Thymus (tissue), 11 donors: ENCODE measurements at regions not wholly inside any gene's neighbourhood (a gene's known extent, or its start where the extent isn't known, plus 50 kb on each side); places are given as distances from the start of the nearest gene placed in this dataset.

Source experiments
- DNase-seq, 9 donors: peaks; one replicate each; pipeline ENCODE4 v3.0.0-alpha.2; 2013; ENCODE audit warnings: low spot score in 9 of 9, low read depth in 6 of 9, missing footprints in 1 of 9
- H3K27ac ChIP-seq, 2 donors: one replicate each; pipeline ENCODE4 v1.5.1; 2013; ENCODE audit warnings: control low read depth in 1 of 2, low read depth in 1 of 2, low read length in 1 of 2, mild to moderate bottlenecking in 1 of 2, moderate library complexity in 1 of 2
- H3K27me3 ChIP-seq, 2 donors: one replicate each; pipeline ENCODE4 v1.5.1; 2013; ENCODE audit warnings: low read length in 1 of 2; ENCODE audit not compliant: control insufficient read depth in 2 of 2, insufficient read depth in 1 of 2
- H3K36me3 ChIP-seq, 2 donors: one replicate each; pipeline ENCODE4 v1.5.1; 2013; ENCODE audit warnings: low read length in 1 of 2, mild to moderate bottlenecking in 1 of 2, moderate library complexity in 1 of 2; ENCODE audit not compliant: control insufficient read depth in 2 of 2, insufficient read depth in 2 of 2
- H3K4me1 ChIP-seq, 2 donors: one replicate each; pipeline ENCODE4 v1.5.1; 2013; ENCODE audit warnings: low read length in 2 of 2; ENCODE audit not compliant: control insufficient read depth in 2 of 2, insufficient read depth in 2 of 2
- H3K4me3 ChIP-seq, 2 donors: one replicate each; pipeline ENCODE4 v1.5.1; 2013; ENCODE audit warnings: low read length in 2 of 2, control low read depth in 1 of 2, mild to moderate bottlenecking in 1 of 2
- H3K9me3 ChIP-seq, 2 donors: one replicate each; pipeline ENCODE4 v1.5.1; 2013; ENCODE audit warnings: low read length in 1 of 2, mild to moderate bottlenecking in 1 of 2; ENCODE audit not compliant: control insufficient read depth in 2 of 2, insufficient read depth in 1 of 2
- WGBS: extraction: QIAGEN DNeasy Blood & Tissue Kit; methylation state at CpG from one replicate; pipeline ENCODE4 v1.1.7; 2013; 5-methylcytosine and 5-hydroxymethylcytosine counted together
- donor health status: healthy.

GRCh38 chr2:176534798-176535466, 265.7 kb downstream of the MTX2 start:
- Histone ChIP-seq H3K36me3 (no peaks in the 10 kb centered on the region), H3K27ac (no peak overlapping the region), H3K4me1 (no peaks in the 10 kb centered on the region), H3K4me3 (no peak overlapping the region), H3K27me3 (no peaks in the 10 kb centered on the region), H3K9me3 (no peaks in the 10 kb centered on the region)
- no peak for DNase-seq
- WGBS, result 97% methylated on average over 9 of the region's 9 CpGs

- WGBS, result 75% methylated on average over 5 of the region's 5 CpGs
- Histone ChIP-seq H3K27ac (no peak overlapping the region), H3K4me3 (no peak overlapping the region), H3K27me3 (no peaks in the 10 kb centered on the region), H3K36me3 (no peaks in the 10 kb centered on the region), H3K4me1 (no peaks in the 10 kb centered on the region), H3K9me3 (no peaks in the 10 kb centered on the region)
- DNase-seq, result no peak
Observed at GRCh38 chr2:176535467-176536113, 266.3 kb downstream of the MTX2 start.

DNA sequence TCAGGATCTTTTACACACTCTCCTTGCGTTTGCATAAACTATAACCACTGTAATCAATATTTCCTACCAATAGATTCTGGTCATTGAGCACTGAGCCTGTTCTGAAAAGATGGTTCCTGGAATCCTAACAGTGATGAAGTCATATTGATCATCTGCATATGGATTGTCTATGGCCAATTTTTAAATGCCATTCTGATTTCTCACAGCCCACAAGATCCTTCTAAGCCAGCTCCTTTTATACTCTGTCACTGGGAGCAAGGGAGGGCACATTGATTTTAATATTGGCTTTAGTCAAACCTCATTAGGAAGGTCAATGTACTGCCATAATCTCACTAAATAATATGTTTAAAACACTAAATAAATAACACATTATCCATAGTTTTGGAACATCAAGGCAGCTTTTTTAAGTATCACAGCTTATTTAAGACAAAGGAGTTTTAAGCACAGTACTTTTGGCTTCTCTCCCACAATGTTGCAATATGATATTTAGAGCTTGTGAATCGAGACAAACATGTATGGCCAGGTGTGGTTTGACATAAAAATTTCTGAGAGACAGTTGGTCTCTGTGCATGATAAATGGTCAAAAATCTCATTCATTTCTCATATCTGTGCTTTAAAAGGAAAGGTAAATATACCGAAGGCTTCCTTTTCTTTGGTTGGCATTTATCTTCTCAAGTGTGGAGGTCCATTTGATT, 267.3 kb downstream of the MTX2 start:
- no peak overlapping the region for H3K4me3 ChIP-seq
- H3K36me3 ChIP-seq, result no peaks in the 10 kb centered on the region
- H3K27ac ChIP-seq, result no peak overlapping the region
- WGBS, result 89% methylated on average over 3 of the region's 3 CpGs
- no peaks in the 10 kb centered on the region for H3K27me3 ChIP-seq
- H3K9me3 ChIP-seq, result no peaks in the 10 kb centered on the region
- DNase-seq, result no peak
- H3K4me1 ChIP-seq, result no peaks in the 10 kb centered on the region

DNA sequence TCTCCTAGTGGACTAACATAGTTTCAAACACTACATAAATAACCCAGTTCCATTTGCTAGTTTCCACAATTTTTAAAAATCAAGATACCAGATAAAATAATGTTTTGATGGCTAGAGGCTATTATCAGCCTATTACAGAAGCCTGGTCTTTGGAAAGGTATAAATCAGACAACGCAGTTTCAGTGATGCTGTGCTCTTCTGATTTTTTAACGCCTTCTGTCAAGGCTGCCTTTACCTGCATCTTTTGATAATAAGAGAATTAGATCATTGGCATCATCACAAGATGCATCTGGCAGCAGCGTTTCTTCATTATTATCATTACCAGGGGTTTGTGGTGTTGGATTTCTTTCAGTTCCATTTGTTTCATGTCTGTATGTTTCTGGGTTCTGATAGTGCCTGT, 268.7 kb downstream of the MTX2 start:
- no peak for DNase-seq

GRCh38 chr2:176540995-176541394, 271.8 kb downstream of the MTX2 start:
- Histone ChIP-seq H3K9me3 (no peaks in the 10 kb centered on the region), H3K36me3 (no peaks in the 10 kb centered on the region), H3K27me3 (no peaks in the 10 kb centered on the region), H3K4me1 (no peaks in the 10 kb centered on the region), H3K4me3 (no peak overlapping the region), H3K27ac (no peak overlapping the region)
- no peak for DNase-seq
- 92% methylated on average over 1 of the region's 1 CpG for WGBS

More for the DNA sequence above, 268.7 kb downstream of the MTX2 start:
- Histone ChIP-seq H3K4me1 (no peaks in the 10 kb centered on the region), H3K27me3 (no peaks in the 10 kb centered on the region), H3K9me3 (no peaks in the 10 kb centered on the region), H3K4me3 (no peak overlapping the region), H3K27ac (no peak overlapping the region), H3K36me3 (no peaks in the 10 kb centered on the region)
- 94% methylated on average over 3 of the region's 3 CpGs for WGBS

DNA sequence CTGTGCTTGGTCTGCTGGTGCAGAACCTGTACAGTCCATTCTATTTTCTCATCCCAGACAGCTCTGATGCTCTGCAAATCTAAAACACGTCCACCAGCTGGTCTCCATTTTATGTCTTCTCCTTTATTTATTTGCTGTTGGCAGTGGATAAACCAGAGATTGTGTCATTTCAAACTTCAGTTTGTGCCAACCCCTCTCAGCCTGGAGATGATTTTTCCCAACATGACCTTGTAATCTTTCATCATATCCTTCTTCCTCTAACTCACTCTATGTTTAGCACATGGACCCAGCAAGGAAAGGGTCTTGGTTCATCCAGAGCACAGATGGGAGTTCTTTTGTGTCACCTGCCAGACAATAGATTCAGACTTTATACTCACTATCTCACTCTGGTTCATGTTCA, 273.2 kb downstream of the MTX2 start:
- Histone ChIP-seq H3K4me3 (no peak overlapping the region), H3K27me3 (peaks cover 0 to 2% of the 10 kb centered on the region in 2 donors), H3K4me1 (no peaks in the 10 kb centered on the region), H3K27ac (no peak overlapping the region), H3K9me3 (no peaks in the 10 kb centered on the region), H3K36me3 (no peaks in the 10 kb centered on the region)
- DNase-seq, result no peak
- WGBS, result 90% methylated on average over 1 of the region's 1 CpG

- H3K4me3 ChIP-seq, result no peak overlapping the region
- no peaks in the 10 kb centered on the region for H3K4me1 ChIP-seq
- H3K27ac ChIP-seq, result no peak overlapping the region
- no peaks in the 10 kb centered on the region for H3K9me3 ChIP-seq
- 95% methylated on average over 4 of the region's 4 CpGs for WGBS
- no peak for DNase-seq
- no peaks in the 10 kb centered on the region for H3K36me3 ChIP-seq
- peaks cover 0 to 2% of the 10 kb centered on the region in 2 donors for H3K27me3 ChIP-seq
Observed at GRCh38 chr2:176544557-176544956, 275.3 kb downstream of the MTX2 start.

- Histone ChIP-seq H3K4me1 (no peaks in the 10 kb centered on the region), H3K4me3 (no peak overlapping the region), H3K27me3 (peaks cover 0 to 2% of the 10 kb centered on the region in 2 donors), H3K9me3 (no peaks in the 10 kb centered on the region), H3K27ac (no peak overlapping the region), H3K36me3 (no peaks in the 10 kb centered on the region)
- DNase-seq, result no peak
- WGBS, result 89% methylated on average over 4 of the region's 4 CpGs
Observed at GRCh38 chr2:176544991-176545956, 276.0 kb downstream of the MTX2 start.
